H54 (cell line): ENCODE measurements at regions not wholly inside any gene's neighbourhood (a gene's known extent, or its start where the extent isn't known, plus 50 kb on each side); places are given as distances from the start of the nearest gene placed in this dataset.
"Not testable (repeated sequence)": the region's sequence is repeated elsewhere in the genome, so short reads cannot be mapped to it uniquely, and the experiment has no call there.

ENCODE experiments used
- DNase-seq: peaks from one replicate; pipeline ENCODE4 v3.0.0; 2011; ENCODE audit warnings: low spot score, mixed read lengths; ENCODE audit not compliant: insufficient read length
- FAIRE-seq: peaks from 3 replicates; lab custom pipeline; 2011; peaks lifted over from hg19 to GRCh38; lab: Jason Lieb, UNC
- POLR2A ChIP-seq: IDR thresholded peaks from 2 replicates; pipeline ENCODE4 v1.6.1; 2011; ENCODE audit warnings: low read depth, mild to moderate bottlenecking, low read length

- DNase-seq (no peak), FAIRE-seq (no peak)
- TF ChIP-seq POLR2A, result no peak
Measured at GRCh38 chr20:25867776-25868649, 171.4 kb upstream of the ZNF337 start.

- not testable (repeated sequence) for DNase-seq, FAIRE-seq
Measured at GRCh38 chr20:25867015-25867775, 170.5 kb upstream of the ZNF337 start.

- peak; percentile 27; the same call in 1 of the 2 replicates for TF ChIP-seq POLR2A
- DNase-seq (peak; percentile 45), FAIRE-seq (no peak)
Measured at GRCh38 chr20:25865715-25866656, 169.3 kb upstream of the ZNF337 start.

DNA sequence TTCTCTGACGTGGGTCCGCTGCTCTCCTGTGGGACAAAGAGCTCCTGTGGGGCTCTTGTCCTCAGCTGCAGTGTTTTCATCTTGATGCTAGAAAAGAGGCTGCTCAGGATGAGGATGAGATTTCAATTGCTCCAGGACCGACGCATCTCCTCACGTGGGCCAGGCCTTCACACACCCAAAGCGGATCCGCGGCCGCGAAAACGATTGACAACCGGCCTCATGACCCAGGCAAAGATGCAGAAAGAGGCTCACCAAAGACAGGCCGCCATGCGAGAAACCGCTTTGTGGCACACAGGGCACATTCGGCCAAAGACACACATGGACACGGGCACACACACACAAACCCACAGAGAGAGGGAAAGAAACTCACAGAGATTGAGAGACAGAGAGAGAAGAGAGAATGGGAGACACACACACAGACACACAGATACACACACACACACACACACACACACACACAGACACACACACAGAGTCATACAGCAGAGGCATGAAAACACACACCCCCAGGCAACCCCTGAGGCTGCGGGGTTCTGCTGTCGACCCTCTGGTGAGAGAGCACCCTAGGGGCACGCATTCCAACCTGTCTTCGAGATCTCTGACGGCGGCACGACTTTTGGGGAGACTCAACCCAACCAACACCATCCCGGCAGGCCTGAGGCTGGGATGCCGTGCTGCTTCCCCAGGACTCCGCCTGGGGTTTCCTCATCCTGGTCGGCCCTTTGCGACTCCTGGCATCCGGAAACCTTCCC, 168.5 kb upstream of the ZNF337 start:
- not testable (repeated sequence) for FAIRE-seq, DNase-seq

- TF ChIP-seq POLR2A, result no peak
- FAIRE-seq (no peak), DNase-seq (no peak)
Measured at GRCh38 chr20:25864326-25864962, 167.8 kb upstream of the ZNF337 start.

DNA sequence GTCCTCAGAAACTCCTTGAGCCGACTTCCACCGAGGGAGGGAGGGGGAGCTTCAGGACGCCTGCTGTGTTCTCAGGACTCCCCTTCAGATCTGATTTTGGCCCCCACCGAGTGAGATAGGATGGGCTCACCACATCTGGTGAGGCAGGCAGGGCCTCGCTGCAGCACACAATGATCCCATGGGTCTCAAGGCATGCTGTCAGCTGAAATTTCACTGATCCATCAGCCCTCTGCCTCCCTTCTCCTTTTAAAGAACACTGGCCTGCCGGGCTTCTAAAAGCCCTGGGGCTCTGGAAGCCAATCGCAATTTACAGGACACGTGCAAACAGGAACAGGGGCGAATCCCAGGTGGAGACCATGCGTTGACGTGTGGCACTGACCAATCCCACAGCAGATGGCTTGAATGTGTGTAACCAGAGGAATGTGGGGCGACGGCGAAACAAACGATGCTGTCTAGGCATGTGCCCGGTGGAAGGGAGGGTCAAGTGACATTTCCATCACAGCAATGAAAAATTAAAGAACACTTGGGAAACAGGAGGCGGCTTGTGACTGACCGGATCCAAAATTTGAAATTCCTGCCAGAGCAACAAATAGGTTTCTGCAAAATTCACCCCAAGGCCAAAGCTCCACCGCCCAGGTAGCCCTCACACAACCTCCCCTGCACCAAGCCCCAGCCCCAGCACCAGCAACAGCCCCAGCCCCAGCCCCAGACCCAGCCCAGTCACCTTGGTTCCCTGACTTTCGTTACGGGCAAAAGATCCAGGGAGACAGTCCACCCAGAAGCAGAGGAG, 167.1 kb upstream of the ZNF337 start:
- no peak for FAIRE-seq
- no peak for DNase-seq
- no peak for TF ChIP-seq POLR2A

GRCh38 chr20:25862967-25863530, 166.4 kb upstream of the ZNF337 start:
- FAIRE-seq, result not testable (repeated sequence)
- peak; percentile 29; the same call in 1 of the 2 replicates for TF ChIP-seq POLR2A
- peak; percentile 26 for DNase-seq

DNA sequence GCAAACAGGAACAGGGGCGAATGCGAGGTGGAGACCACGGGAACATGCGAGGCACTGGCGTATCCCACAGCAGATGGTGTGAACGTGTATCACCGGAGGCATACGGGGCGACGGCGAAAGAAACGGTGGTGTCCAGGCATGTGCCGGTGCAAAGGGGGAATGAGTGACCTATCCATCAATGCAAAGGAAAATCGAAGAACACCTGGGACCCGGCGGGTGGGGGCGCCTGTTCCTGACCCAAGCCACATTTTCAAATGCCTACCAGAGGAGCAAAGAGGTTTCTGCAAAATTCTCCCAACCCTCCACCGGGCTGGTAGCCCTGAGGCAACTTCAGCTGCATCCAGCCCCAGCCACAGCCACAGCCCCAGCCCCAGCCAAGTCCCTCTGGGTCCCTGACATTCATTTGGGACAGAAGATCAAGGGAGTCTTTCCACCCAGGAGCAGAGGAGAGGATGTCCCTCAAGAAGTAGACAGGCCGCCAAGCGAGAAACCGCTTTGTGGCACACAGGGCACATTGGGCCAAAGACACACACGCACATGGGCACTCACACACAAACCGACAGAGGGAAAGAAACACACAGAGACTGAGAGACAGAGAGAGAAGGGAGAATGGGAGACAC, 164.0 kb upstream of the ZNF337 start:
- DNase-seq (no peak), FAIRE-seq (no peak)
- TF ChIP-seq POLR2A, result no peak

- FAIRE-seq (no peak), DNase-seq (no peak)
- no peak for TF ChIP-seq POLR2A
Measured at GRCh38 chr20:25859649-25860530, 163.2 kb upstream of the ZNF337 start.
